Sigmoid colon (tissue), 6 donors: ENCODE measurements at regions not wholly inside any gene's neighbourhood (a gene's known extent, or its start where the extent isn't known, plus 50 kb on each side); places are given as distances from the start of the nearest gene placed in this dataset.

Experiments used
- DNase-seq: peaks from one replicate; pipeline ENCODE4 v3.0.0-alpha.2; 2019
- H3K27ac ChIP-seq, 4 donors: fragments of 200-600 bp; sonication (generic); one replicate each; pipeline ENCODE4 v1.5.1; 2016 to 2019; ENCODE audit warnings: mild to moderate bottlenecking in 1 of 4
- H3K27me3 ChIP-seq, 3 donors: fragments of 200-600 bp; sonication (generic); one replicate each; pipeline ENCODE4 v1.5.1; 2019; ENCODE audit warnings: mild to moderate bottlenecking in 1 of 3
- H3K36me3 ChIP-seq, 4 donors: fragments of 200-600 bp; sonication (generic); one replicate each; pipeline ENCODE4 v1.5.1; 2016 to 2019
- H3K4me1 ChIP-seq, 4 donors: fragments of 200-600 bp; sonication (generic); one replicate each; pipeline ENCODE4 v1.5.1; 2017 to 2019
- H3K4me3 ChIP-seq, 4 donors: fragments of 200-600 bp; sonication (generic); one replicate each; pipeline ENCODE4 v1.5.1; 2017 to 2019; ENCODE audit warnings: mild to moderate bottlenecking in 2 of 4, moderate library complexity in 1 of 4
- H3K9me3 ChIP-seq, 4 donors: fragments of 200-600 bp in 3 of 4; sonication (generic) in 3 of 4; one replicate each; pipeline versions ENCODE4 v1.5.1 to v1.6.1; 2013 to 2019
- CTCF ChIP-seq, 4 experiments: fragments of 450-650 bp in 3 of 4; fragments of 200-600 bp in 1 of 4; IDR thresholded peaks; one replicate each; pipeline ENCODE4 v1.5.1; 2016 to 2019; ENCODE audit warnings: antibody characterized with exemption in 4 of 4, mild to moderate bottlenecking in 3 of 4, moderate library complexity in 2 of 4
- EP300 ChIP-seq, 4 donors: sonication (generic); formaldehyde crosslinking; IDR thresholded peaks; one replicate each; pipeline ENCODE4 v1.6.1; 2017; ENCODE audit warnings: antibody characterized with exemption in 4 of 4
- POLR2A ChIP-seq, 2 donors: fragments of 450-650 bp; IDR thresholded peaks; one replicate each; pipeline ENCODE4 v1.6.1; 2016; ENCODE audit warnings: antibody characterized with exemption in 2 of 2, mild to moderate bottlenecking in 2 of 2, moderate library complexity in 2 of 2
- POLR2AphosphoS5 ChIP-seq, 4 donors: sonication (generic); formaldehyde crosslinking; IDR thresholded peaks; one replicate each; pipeline ENCODE4 v1.6.1; 2017; ENCODE audit warnings: antibody characterized with exemption in 4 of 4
- WGBS, 2 donors: extraction: QIAGEN DNeasy Blood & Tissue Kit; methylation state at CpG; one replicate each; pipeline ENCODE4 v1.1.7; 2013; 5-methylcytosine and 5-hydroxymethylcytosine counted together
- intact Hi-C: fragments of 100-400 bp; cut with DNase I; formaldehyde crosslinking; loops from one replicate; pipeline ENCODE4 v1.15.1; 2023
- donor health status: healthy with polysubstance abuse.
- donor health status: healthy.

GRCh38 chr11:38491986-38492385, 1894.0 kb upstream of the RAG2 start:
- no peaks in the 10 kb centered on the region for H3K36me3 ChIP-seq
- WGBS, 2 donors, result 53 to 55% methylated on average over 2 of the region's 2 CpGs
- intact Hi-C loops, result no loop called here

GRCh38 chr11:38481391-38481790, 1883.4 kb upstream of the RAG2 start:
- Histone ChIP-seq H3K36me3 (no peaks in the 10 kb centered on the region), H3K9me3 (peaks cover 0 to 3% (median 0%) of the 10 kb centered on the region in 4 donors), H3K27me3 (no peaks in the 10 kb centered on the region), H3K4me1 (no peaks in the 10 kb centered on the region), H3K4me3 (no peak overlapping the region), H3K27ac (no peak overlapping the region)
- TF ChIP-seq POLR2A (IDR thresholded peaks at IDR 0.05) (no peak), EP300 (IDR thresholded peaks at IDR 0.05) (no peak), POLR2AphosphoS5 (IDR thresholded peaks at IDR 0.05) (no peak), CTCF (IDR thresholded peaks at IDR 0.05) (no peak)
- intact Hi-C loops, result no loop called here
- DNase-seq, result no peak
- WGBS, 2 donors, result 93 to 96% methylated on average over 12 of the region's 12 CpGs

More at GRCh38 chr11:38491986-38492385, 1894.0 kb upstream of the RAG2 start:
- H3K4me1 ChIP-seq, result no peaks in the 10 kb centered on the region
- TF ChIP-seq POLR2A (IDR thresholded peaks at IDR 0.05) (no peak), CTCF (IDR thresholded peaks at IDR 0.05) (no peak), EP300 (IDR thresholded peaks at IDR 0.05) (no peak), POLR2AphosphoS5 (IDR thresholded peaks at IDR 0.05) (no peak)
- no peak for DNase-seq
- H3K27ac ChIP-seq, result no peak overlapping the region
- H3K27me3 ChIP-seq, result no peaks in the 10 kb centered on the region
- H3K4me3 ChIP-seq, result no peak overlapping the region
- no peaks in the 10 kb centered on the region for H3K9me3 ChIP-seq

GRCh38 chr11:38476808-38477575, 1879.0 kb upstream of the RAG2 start:
- intact Hi-C loops, result no loop called here
- WGBS, 2 donors, result 37 to 55% methylated on average over 3 of the region's 3 CpGs
- no peak overlapping the region for H3K27ac ChIP-seq
- no peaks in the 10 kb centered on the region for H3K36me3 ChIP-seq
- no peak overlapping the region for H3K4me3 ChIP-seq
- no peaks in the 10 kb centered on the region for H3K27me3 ChIP-seq
- no peak for TF ChIP-seq POLR2A (IDR thresholded peaks at IDR 0.05)
- TF ChIP-seq CTCF (IDR thresholded peaks at IDR 0.05), result no peak
- no peak for TF ChIP-seq POLR2AphosphoS5 (IDR thresholded peaks at IDR 0.05)
- no peak for TF ChIP-seq EP300 (IDR thresholded peaks at IDR 0.05)
- no peak for DNase-seq
- H3K9me3 ChIP-seq, result peaks cover 0 to 3% (median 0%) of the 10 kb centered on the region in 4 donors
- H3K4me1 ChIP-seq, result no peaks in the 10 kb centered on the region

GRCh38 chr11:38461751-38462150, 1863.7 kb upstream of the RAG2 start:
- peaks cover 0 to 3% (median 0%) of the 10 kb centered on the region in 4 donors for H3K9me3 ChIP-seq
- 71 to 83% methylated on average over 6 of the region's 6 CpGs for WGBS, 2 donors
- H3K36me3 ChIP-seq, result no peaks in the 10 kb centered on the region
- no peak overlapping the region for H3K4me3 ChIP-seq
- intact Hi-C loops, result no loop called here
- no peaks in the 10 kb centered on the region for H3K4me1 ChIP-seq
- H3K27ac ChIP-seq, result no peak overlapping the region
- TF ChIP-seq POLR2AphosphoS5 (IDR thresholded peaks at IDR 0.05), result no peak
- TF ChIP-seq EP300 (IDR thresholded peaks at IDR 0.05), result no peak
- no peak for TF ChIP-seq POLR2A (IDR thresholded peaks at IDR 0.05)
- no peak for TF ChIP-seq CTCF (IDR thresholded peaks at IDR 0.05)
- DNase-seq, result no peak
- H3K27me3 ChIP-seq, result no peaks in the 10 kb centered on the region
